Neural cell (in vitro differentiated cells): ENCODE measurements at regions not wholly inside any gene's neighbourhood (a gene's known extent, or its start where the extent isn't known, plus 50 kb on each side); places are given as distances from the start of the nearest gene placed in this dataset.

ENCODE experiments used
- H2AFZ ChIP-seq: fragments of 200-600, 300-800 bp; sonication (generic), shearing (Covaris generic); 2 replicates; pipeline ENCODE4 v1.6.0; 2014; ENCODE audit warnings: low read depth, mild to moderate bottlenecking, antibody characterized with exemption, low read length, moderate library complexity
- H3F3A ChIP-seq: fragments of 200-600 bp; shearing (Covaris generic); 2 replicates; pipeline ENCODE4 v1.6.1; 2016; ENCODE audit warnings: mild to moderate bottlenecking, moderate library complexity, mixed read lengths, antibody characterized with exemption, low read length; ENCODE audit not compliant: insufficient read depth, poor library complexity, severe bottlenecking
- H3K27ac ChIP-seq: fragments of 200-600, 300-800 bp; sonication (generic), shearing (Covaris generic); 2 replicates; pipeline ENCODE4 v1.5.1; 2014; ENCODE audit warnings: mild to moderate bottlenecking, low read length, moderate library complexity
- H3K27me3 ChIP-seq: fragments of 300-800, 200-600 bp; sonication (generic), shearing (Covaris generic); 2 replicates; pipeline ENCODE4 v1.6.0; 2014; ENCODE audit warnings: mild to moderate bottlenecking, low read depth, low read length, moderate library complexity; ENCODE audit not compliant: insufficient read depth
- H3K36me3 ChIP-seq: fragments of 300-800, 200-600 bp; sonication (generic), shearing (Covaris generic); 2 replicates; pipeline ENCODE4 v1.5.1; 2014; ENCODE audit warnings: mild to moderate bottlenecking, antibody characterized with exemption, low read length, moderate library complexity; ENCODE audit not compliant: insufficient read depth
- H3K4me2 ChIP-seq: fragments of 300-800, 200-600 bp; sonication (generic), shearing (Covaris generic); 2 replicates; pipeline ENCODE4 v1.6.0; 2014; ENCODE audit warnings: mild to moderate bottlenecking, low read length
- H3K4me3 ChIP-seq: fragments of 300-800, 200-600 bp; sonication (generic), shearing (Covaris generic); 2 replicates; pipeline ENCODE4 v1.5.1; 2014; ENCODE audit warnings: mild to moderate bottlenecking, low read length, moderate library complexity
- H3K79me2 ChIP-seq: fragments of 200-600 bp; shearing (Covaris generic); replicated peaks from 2 replicates; pipeline ENCODE4 v1.6.0; 2014; ENCODE audit warnings: mild to moderate bottlenecking, low read length, moderate library complexity; ENCODE audit not compliant: insufficient read depth
- H3K9ac ChIP-seq: fragments of 300-800, 200-600 bp; sonication (generic), shearing (Covaris generic); 2 replicates; pipeline ENCODE4 v1.6.1; 2016; ENCODE audit warnings: mild to moderate bottlenecking, low read length, mixed read lengths
- H3K9me2 ChIP-seq: fragments of 200-600 bp; shearing (Covaris generic); 2 replicates; pipeline ENCODE4 v1.6.1; 2016; ENCODE audit warnings: mild to moderate bottlenecking, low read length, mixed read lengths; ENCODE audit not compliant: insufficient read depth
- H3K9me3 ChIP-seq: fragments of 200-600, 300-800 bp; sonication (generic), shearing (Covaris generic); 2 replicates; pipeline ENCODE4 v1.6.1; 2016; ENCODE audit warnings: mild to moderate bottlenecking, mixed run types, low read length, moderate library complexity, mixed read lengths
- H4K20me1 ChIP-seq: fragments of 200-600 bp; shearing (Covaris generic); 2 replicates; pipeline ENCODE4 v1.6.1; 2016; ENCODE audit warnings: mild to moderate bottlenecking, mixed run types; ENCODE audit not compliant: insufficient read depth
- CTCF ChIP-seq: fragments of 450-650 bp; IDR thresholded peaks from 2 replicates; pipeline ENCODE4 v1.5.1; 2014; ENCODE audit warnings: antibody characterized with exemption, mild to moderate bottlenecking, moderate library complexity; ENCODE audit not compliant: poor library complexity, severe bottlenecking
- EP300 ChIP-seq: fragments of 450-650 bp; conservative IDR thresholded peaks from 2 replicates; pipeline ENCODE4 v1.6.1; 2014; ENCODE audit warnings: antibody characterized with exemption, mild to moderate bottlenecking, moderate library complexity; ENCODE audit not compliant: poor library complexity, severe bottlenecking
- EZH2 ChIP-seq: fragments of 200-600, 300-800 bp; shearing (Covaris generic), sonication (generic); IDR thresholded peaks from 2 replicates; pipeline ENCODE4 v1.6.1; 2014; ENCODE audit warnings: antibody characterized with exemption, low read length, borderline replicate concordance, mild to moderate bottlenecking; ENCODE audit not compliant: insufficient read depth, poor library complexity, severe bottlenecking
- MXI1 ChIP-seq: fragments of 450-650 bp; conservative IDR thresholded peaks from 2 replicates; pipeline ENCODE4 v1.6.1; 2014; ENCODE audit warnings: antibody characterized with exemption, mild to moderate bottlenecking; ENCODE audit not compliant: poor library complexity, severe bottlenecking
- POLR2AphosphoS5 ChIP-seq: IDR thresholded peaks from 2 replicates; pipeline ENCODE4 v1.6.1; 2012
- RAD21 ChIP-seq: fragments of 450-650 bp; conservative IDR thresholded peaks from 2 replicates; pipeline ENCODE4 v1.6.1; 2014; ENCODE audit warnings: antibody characterized with exemption, mild to moderate bottlenecking, moderate library complexity
- REST ChIP-seq: IDR thresholded peaks from 2 replicates; pipeline ENCODE4 v1.6.1; 2012; ENCODE audit warnings: borderline replicate concordance
- SMC3 ChIP-seq: fragments of 450-650 bp; conservative IDR thresholded peaks from 2 replicates; pipeline ENCODE4 v1.6.1; 2014; ENCODE audit warnings: antibody characterized with exemption, mild to moderate bottlenecking, moderate library complexity; ENCODE audit not compliant: poor library complexity
- TAF1 ChIP-seq: IDR thresholded peaks from 2 replicates; pipeline ENCODE4 v1.6.1; 2012; ENCODE audit warnings: low read depth

GRCh38 chr10:78532480-78533042 lies 498.9 kb downstream of the RPS24 start:
- Histone ChIP-seq H3K9ac (no peak overlapping the region), H2AFZ (no peak overlapping the region), H3K36me3 (no peaks in the 10 kb centered on the region), H3F3A (no peaks in the 10 kb centered on the region), H3K4me3 (no peak overlapping the region), H3K79me2 (no peaks in the 10 kb centered on the region), H3K9me3 (no peaks in the 10 kb centered on the region), H3K27ac (no peak overlapping the region), H3K27me3 (no peaks in the 10 kb centered on the region), H3K9me2 (no peaks in the 10 kb centered on the region), H4K20me1 (no peaks in the 10 kb centered on the region), H3K4me2 (no peak overlapping the region)
- TF ChIP-seq TAF1 (no peak), EZH2 (no peak), REST (no peak), RAD21 (no peak), CTCF (no peak)

- Histone ChIP-seq H3K27me3 (no peaks in the 10 kb centered on the region), H3K9me3 (no peaks in the 10 kb centered on the region), H3K79me2 (no peaks in the 10 kb centered on the region), H4K20me1 (no peaks in the 10 kb centered on the region), H3K36me3 (no peaks in the 10 kb centered on the region), H3K9me2 (no peaks in the 10 kb centered on the region), H2AFZ (no peak overlapping the region), H3K9ac (no peak overlapping the region), H3F3A (no peaks in the 10 kb centered on the region), H3K4me3 (no peak overlapping the region), H3K27ac (no peak overlapping the region), H3K4me2 (no peak overlapping the region)
- TF ChIP-seq REST: no peak
- no peak for TF ChIP-seq RAD21
- no peak for TF ChIP-seq EP300
- no peak for TF ChIP-seq CTCF
- no peak for TF ChIP-seq EZH2
- TF ChIP-seq MXI1: no peak
- TF ChIP-seq TAF1: no peak
- no peak for TF ChIP-seq SMC3
- TF ChIP-seq POLR2AphosphoS5: no peak
Observed at GRCh38 chr10:78533098-78533497, 499.4 kb downstream of the RPS24 start.
